ENCODE measurements at regions not wholly inside any gene's neighbourhood (a gene's known extent, or its start where the extent isn't known, plus 50 kb on each side); places are given as distances from the start of the nearest gene placed in this dataset.

GRCh38 chr17:33980193-33980592, 274.9 kb upstream of the CCL2 start:
- TF ChIP-seq, protein P1, sequence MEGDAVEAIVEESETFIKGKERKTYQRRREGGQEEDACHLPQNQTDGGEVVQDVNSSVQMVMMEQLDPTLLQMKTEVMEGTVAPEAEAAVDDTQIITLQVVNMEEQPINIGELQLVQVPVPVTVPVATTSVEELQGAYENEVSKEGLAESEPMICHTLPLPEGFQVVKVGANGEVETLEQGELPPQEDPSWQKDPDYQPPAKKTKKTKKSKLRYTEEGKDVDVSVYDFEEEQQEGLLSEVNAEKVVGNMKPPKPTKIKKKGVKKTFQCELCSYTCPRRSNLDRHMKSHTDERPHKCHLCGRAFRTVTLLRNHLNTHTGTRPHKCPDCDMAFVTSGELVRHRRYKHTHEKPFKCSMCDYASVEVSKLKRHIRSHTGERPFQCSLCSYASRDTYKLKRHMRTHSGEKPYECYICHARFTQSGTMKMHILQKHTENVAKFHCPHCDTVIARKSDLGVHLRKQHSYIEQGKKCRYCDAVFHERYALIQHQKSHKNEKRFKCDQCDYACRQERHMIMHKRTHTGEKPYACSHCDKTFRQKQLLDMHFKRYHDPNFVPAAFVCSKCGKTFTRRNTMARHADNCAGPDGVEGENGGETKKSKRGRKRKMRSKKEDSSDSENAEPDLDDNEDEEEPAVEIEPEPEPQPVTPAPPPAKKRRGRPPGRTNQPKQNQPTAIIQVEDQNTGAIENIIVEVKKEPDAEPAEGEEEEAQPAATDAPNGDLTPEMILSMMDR (IDR thresholded peaks at IDR 0.05; ENCODE audit: low read length), result no peak
- no peak for TF ChIP-seq EZH2 (optimal IDR thresholded peaks at IDR 0.05; ENCODE audit: low read depth, low read length)

All from MM.1S (cell line).